WERI-Rb-1 (cell line): ENCODE measurements at regions not wholly inside any gene's neighbourhood (a gene's known extent, or its start where the extent isn't known, plus 50 kb on each side); places are given as distances from the start of the nearest gene placed in this dataset.

Source experiments
- DNase-seq: peaks from one replicate; pipeline ENCODE4 v3.0.0-alpha.2; 2020
- H3K27ac ChIP-seq: fragments of 250-450 bp; sonication (Bioruptor Pico); 2 replicates; pipeline ENCODE4 v1.5.1; 2020; ENCODE audit warnings: mild to moderate bottlenecking, moderate library complexity
- H3K27me3 ChIP-seq: fragments of 250-450 bp; sonication (Bioruptor Pico); 2 replicates; pipeline ENCODE4 v1.5.1; 2021; ENCODE audit warnings: mild to moderate bottlenecking, low read depth, moderate library complexity; ENCODE audit not compliant: insufficient read depth, severe bottlenecking
- H3K36me3 ChIP-seq: fragments of 250-450 bp; sonication (Bioruptor Pico); 2 replicates; pipeline ENCODE4 v1.5.1; 2020; ENCODE audit warnings: mild to moderate bottlenecking, moderate library complexity
- H3K4me3 ChIP-seq: 2 replicates; pipeline ENCODE4 v1.5.1; 2011; ENCODE audit warnings: low read depth, mild to moderate bottlenecking, control low read depth, low read length
- H3K9me3 ChIP-seq: fragments of 250-450 bp; sonication (Bioruptor Pico); 2 replicates; pipeline ENCODE4 v1.5.1; 2021; ENCODE audit warnings: mild to moderate bottlenecking, moderate library complexity; ENCODE audit not compliant: severe bottlenecking
- TF ChIP-seq, protein P1 (sequence below): IDR thresholded peaks from 2 replicates; pipeline ENCODE4 v1.5.1; 2011; ENCODE audit warnings: low read depth, mild to moderate bottlenecking, control low read depth, inconsistent platforms, low read length

DNA sequence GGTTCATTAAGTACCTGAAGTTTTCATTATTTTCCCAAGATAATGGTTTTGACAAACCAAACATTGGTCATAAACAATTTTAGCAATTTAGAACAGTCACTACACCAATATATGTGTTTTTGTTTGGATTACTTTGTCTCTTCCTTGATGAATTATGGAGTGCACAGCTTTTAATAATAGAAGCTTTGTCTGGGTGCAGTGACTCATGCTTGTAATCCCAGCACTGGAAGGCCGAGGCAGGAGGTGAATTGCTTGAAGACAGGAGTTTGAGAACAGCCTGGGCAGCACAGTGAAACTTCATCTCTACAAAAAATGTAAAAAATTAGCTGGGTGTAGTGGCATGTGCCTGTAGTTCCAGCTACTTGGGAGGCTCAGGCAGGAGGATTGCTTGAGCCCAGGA, 89.4 kb upstream of the ANKEF1 start:
- TF ChIP-seq, protein P1, sequence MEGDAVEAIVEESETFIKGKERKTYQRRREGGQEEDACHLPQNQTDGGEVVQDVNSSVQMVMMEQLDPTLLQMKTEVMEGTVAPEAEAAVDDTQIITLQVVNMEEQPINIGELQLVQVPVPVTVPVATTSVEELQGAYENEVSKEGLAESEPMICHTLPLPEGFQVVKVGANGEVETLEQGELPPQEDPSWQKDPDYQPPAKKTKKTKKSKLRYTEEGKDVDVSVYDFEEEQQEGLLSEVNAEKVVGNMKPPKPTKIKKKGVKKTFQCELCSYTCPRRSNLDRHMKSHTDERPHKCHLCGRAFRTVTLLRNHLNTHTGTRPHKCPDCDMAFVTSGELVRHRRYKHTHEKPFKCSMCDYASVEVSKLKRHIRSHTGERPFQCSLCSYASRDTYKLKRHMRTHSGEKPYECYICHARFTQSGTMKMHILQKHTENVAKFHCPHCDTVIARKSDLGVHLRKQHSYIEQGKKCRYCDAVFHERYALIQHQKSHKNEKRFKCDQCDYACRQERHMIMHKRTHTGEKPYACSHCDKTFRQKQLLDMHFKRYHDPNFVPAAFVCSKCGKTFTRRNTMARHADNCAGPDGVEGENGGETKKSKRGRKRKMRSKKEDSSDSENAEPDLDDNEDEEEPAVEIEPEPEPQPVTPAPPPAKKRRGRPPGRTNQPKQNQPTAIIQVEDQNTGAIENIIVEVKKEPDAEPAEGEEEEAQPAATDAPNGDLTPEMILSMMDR: no peak
- Histone ChIP-seq H3K27me3 (no peaks in the 10 kb centered on the region), H3K27ac (no peak overlapping the region), H3K36me3 (no peaks in the 10 kb centered on the region), H3K9me3 (no peaks in the 10 kb centered on the region), H3K4me3 (no peak overlapping the region)
- peak; percentile 13 for DNase-seq

DNA sequence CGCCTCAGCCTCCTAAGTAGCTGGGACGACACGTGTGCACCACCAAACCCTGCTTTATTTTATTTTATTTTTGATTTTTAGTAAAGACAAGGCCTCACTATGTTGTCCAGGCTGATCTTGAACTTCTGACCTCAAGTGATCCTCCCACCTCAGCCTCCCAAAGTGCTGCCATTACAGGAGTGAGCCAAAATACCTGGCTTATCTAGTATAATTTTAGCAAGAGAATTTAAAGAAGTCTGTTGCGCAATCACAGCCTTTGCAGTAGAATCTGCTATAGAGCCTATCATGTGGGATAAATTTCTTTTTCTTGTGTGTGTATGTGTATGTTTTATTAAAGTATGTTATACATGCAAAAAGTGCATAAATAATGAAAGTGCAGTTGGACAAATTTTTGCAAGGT, 92.1 kb upstream of the ANKEF1 start:
- Histone ChIP-seq H3K36me3 (no peaks in the 10 kb centered on the region), H3K27me3 (no peaks in the 10 kb centered on the region), H3K27ac (no peak overlapping the region), H3K9me3 (no peaks in the 10 kb centered on the region), H3K4me3 (no peak overlapping the region)
- no peak for DNase-seq
- TF ChIP-seq, protein P1: no peak

DNA sequence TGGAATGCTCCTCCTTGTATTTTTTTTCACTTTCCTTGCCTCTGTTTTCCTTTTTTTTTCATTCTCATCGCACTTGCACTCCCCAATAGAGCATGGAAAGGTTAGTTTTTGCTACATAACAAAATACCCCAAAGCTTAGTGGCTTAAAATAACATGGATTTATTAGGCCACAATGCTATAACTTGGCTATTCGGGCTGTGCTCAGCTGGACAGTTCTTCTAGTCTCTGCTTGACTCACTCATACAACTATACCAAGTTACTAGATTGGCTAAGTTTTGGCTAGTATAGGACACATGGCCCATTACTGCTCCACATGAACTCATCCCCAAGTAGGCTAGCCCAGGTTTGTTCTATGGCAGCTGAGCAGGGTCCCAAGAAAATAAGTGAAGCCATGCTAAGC, 94.5 kb upstream of the ANKEF1 start:
- H3K4me3 ChIP-seq: no peak overlapping the region
- no peaks in the 10 kb centered on the region for H3K9me3 ChIP-seq
- no peaks in the 10 kb centered on the region for H3K27me3 ChIP-seq
- H3K36me3 ChIP-seq: no peaks in the 10 kb centered on the region
- TF ChIP-seq, protein P1: no peak
- DNase-seq: no peak
- no peak overlapping the region for H3K27ac ChIP-seq

DNA sequence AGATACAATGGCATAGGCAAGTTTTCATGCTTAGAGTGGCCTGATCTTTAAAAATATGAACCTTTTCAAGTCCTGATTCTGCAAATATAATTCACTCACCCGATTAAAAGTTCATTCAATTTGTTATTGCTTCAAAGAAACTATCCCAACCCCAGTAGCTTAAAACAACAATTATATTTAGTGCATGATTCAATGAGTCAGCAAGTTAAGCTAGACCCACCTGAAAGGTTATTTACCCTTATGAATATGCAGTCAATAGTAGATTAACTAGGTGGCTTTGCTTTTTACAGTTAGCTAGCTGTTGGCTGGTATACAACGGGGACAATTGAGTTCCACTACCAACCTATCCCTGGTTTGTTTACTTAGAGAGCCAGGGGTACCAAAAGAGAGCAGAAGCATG, 95.6 kb upstream of the ANKEF1 start:
- Histone ChIP-seq H3K4me3 (no peak overlapping the region), H3K36me3 (no peaks in the 10 kb centered on the region), H3K27me3 (no peaks in the 10 kb centered on the region), H3K27ac (no peak overlapping the region), H3K9me3 (no peaks in the 10 kb centered on the region)
- TF ChIP-seq, protein P1: no peak
- DNase-seq: no peak

DNA sequence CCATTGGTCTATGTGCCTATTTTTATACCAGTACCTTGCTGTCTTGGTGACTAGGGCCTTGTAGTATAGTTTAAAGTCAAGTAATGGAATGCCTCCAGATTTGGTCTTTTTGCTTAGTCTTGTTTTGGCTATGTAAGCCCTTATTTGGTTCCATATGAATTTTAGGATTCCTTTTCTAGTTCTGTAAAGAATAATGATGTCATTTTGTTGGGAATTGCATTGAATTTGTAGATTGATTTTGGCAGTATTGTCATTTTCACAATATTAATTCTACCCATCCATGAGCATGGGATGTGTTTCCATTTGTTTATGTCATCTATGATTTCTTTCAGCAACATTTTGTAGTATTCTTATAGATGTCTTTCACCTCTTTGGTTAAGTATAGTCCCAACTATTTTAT, 96.4 kb upstream of the PAK5 start:
- Histone ChIP-seq H3K27ac (no peak overlapping the region), H3K36me3 (no peaks in the 10 kb centered on the region), H3K9me3 (no peaks in the 10 kb centered on the region), H3K27me3 (no peaks in the 10 kb centered on the region), H3K4me3 (no peak overlapping the region)
- TF ChIP-seq, protein P1: no peak
- DNase-seq: no peak

DNA sequence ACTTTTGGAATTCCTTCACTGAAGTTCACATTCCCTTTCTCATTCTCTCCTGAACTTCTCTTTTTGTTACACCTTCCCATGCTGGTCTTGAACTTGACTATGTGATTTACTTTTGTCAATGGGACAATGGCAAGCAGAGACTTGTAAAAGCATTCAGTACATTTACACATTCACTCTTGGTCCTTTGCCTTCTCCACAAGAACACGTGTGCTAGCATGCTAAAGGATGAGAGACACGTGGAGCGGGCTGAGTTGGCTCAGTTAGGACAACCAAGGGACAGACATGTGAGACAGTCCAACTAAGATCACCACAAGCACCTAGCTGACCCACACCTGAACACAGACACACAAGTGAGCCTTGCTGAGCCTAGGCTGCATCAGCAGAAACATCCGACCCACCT, 91.3 kb upstream of the PAK5 start:
- Histone ChIP-seq H3K36me3 (no peaks in the 10 kb centered on the region), H3K4me3 (no peak overlapping the region), H3K27me3 (no peaks in the 10 kb centered on the region), H3K27ac (no peak overlapping the region), H3K9me3 (no peaks in the 10 kb centered on the region)
- TF ChIP-seq, protein P1: no peak
- no peak for DNase-seq
